ENCODE measurements at regions not wholly inside any gene's neighbourhood (a gene's known extent, or its start where the extent isn't known, plus 50 kb on each side); places are given as distances from the start of the nearest gene placed in this dataset.
"Not testable (repeated sequence)": the region's sequence is repeated elsewhere in the genome, so short reads cannot be mapped to it uniquely, and the experiment has no call there.

- H3K4me1 ChIP-seq, result peaks cover 0 to 25% (median 1%) of the 10 kb centered on the region in 12 donors
- no peaks in the 10 kb centered on the region for H3K27me3 ChIP-seq
- H3K27ac ChIP-seq, result peak overlapping the region in 1 of 12 donors; percentile 28
- ATAC-seq, result peak in 1 of 4 donors; percentile 30
- no peak for TF ChIP-seq POLR2A (IDR thresholded peaks at IDR 0.05)
- TF ChIP-seq CTCF (IDR thresholded peaks at IDR 0.05), result no peak
- intact Hi-C loops (cut with DNase I), result loop anchor here in 1 of 10 donors (10.0 kb wide), 1 partner anchor 339 kb away; the partner anchor contains the start of gene ARL4A
- H3K9me3 ChIP-seq, result peaks cover 0 to 4% (median 0%) of the 10 kb centered on the region in 12 donors
- no peak for DNase-seq
- WGBS, 4 donors, result 41 to 57% (median 46%) methylated on average over 1 of the region's 1 CpG
- no peak overlapping the region for H3K4me3 ChIP-seq
- H3K36me3 ChIP-seq, result no peaks in the 10 kb centered on the region
Measured at GRCh38 chr7:13024121-13024674, 336.8 kb downstream of the ARL4A start.

- not testable (repeated sequence) for H3K27me3 ChIP-seq, H3K27ac ChIP-seq, H3K36me3 ChIP-seq, ATAC-seq, H3K9me3 ChIP-seq, DNase-seq, H3K4me3 ChIP-seq
- intact Hi-C loops (cut with DNase I), result loop anchor here in 1 of 10 donors (10.0 kb wide), 1 partner anchor 340 kb away; the partner anchor contains the start of gene ARL4A
- H3K4me1 ChIP-seq, result peaks cover 0 to 25% (median 1%) of the 10 kb centered on the region in 12 donors
- WGBS, 4 donors, result 77 to 87% (median 81%) methylated on average over 3 of the region's 3 CpGs
Measured at GRCh38 chr7:13025043-13025442, 337.6 kb downstream of the ARL4A start.

- TF ChIP-seq POLR2A (IDR thresholded peaks at IDR 0.05) (no peak), CTCF (IDR thresholded peaks at IDR 0.05) (no peak)
- WGBS, 4 donors, result 88 to 93% (median 90%) methylated on average over 2 of the region's 2 CpGs
- H3K9me3 ChIP-seq, result peaks cover 0 to 4% (median 0%) of the 10 kb centered on the region in 12 donors
- H3K36me3 ChIP-seq, result no peaks in the 10 kb centered on the region
- H3K4me3 ChIP-seq, result no peak overlapping the region
- no peaks in the 10 kb centered on the region for H3K27me3 ChIP-seq
- ATAC-seq, result no peak
- intact Hi-C loops (cut with DNase I), result loop anchor here in 1 of 10 donors (10.0 kb wide), 1 partner anchor 343 kb away; the partner anchor contains the start of gene ARL4A
- DNase-seq, result no peak
- peak overlapping the region in 1 of 12 donors; percentile 1 for H3K27ac ChIP-seq
- H3K4me1 ChIP-seq, result peaks cover 0 to 25% (median 2%) of the 10 kb centered on the region in 12 donors
Measured at GRCh38 chr7:13027321-13027720, 339.9 kb downstream of the ARL4A start.

- H3K27me3 ChIP-seq, result no peaks in the 10 kb centered on the region
- no peak for ATAC-seq
- intact Hi-C loops (cut with DNase I), result loop anchor here in 1 of 10 donors (10.0 kb wide), 1 partner anchor 343 kb away; the partner anchor contains the start of gene ARL4A
- no peak overlapping the region for H3K4me3 ChIP-seq
- no peak for TF ChIP-seq CTCF (IDR thresholded peaks at IDR 0.05)
- TF ChIP-seq POLR2A (IDR thresholded peaks at IDR 0.05), result no peak
- peak overlapping the region in 4 of 12 donors; percentile 1 to 24 (median 14) for H3K27ac ChIP-seq
- WGBS, 4 donors, result 40 to 52% (median 42%) methylated on average over 4 of the region's 4 CpGs
- no peaks in the 10 kb centered on the region for H3K36me3 ChIP-seq
- peaks cover 0 to 4% (median 0%) of the 10 kb centered on the region in 12 donors for H3K9me3 ChIP-seq
- H3K4me1 ChIP-seq, result peaks cover 0 to 25% (median 3%) of the 10 kb centered on the region in 12 donors
- no peak for DNase-seq
Measured at GRCh38 chr7:13028036-13028824, 340.8 kb downstream of the ARL4A start.

Data from heart left ventricle (tissue), 16 donors.